Suprapubic skin (tissue), 3 donors: ENCODE measurements at regions not wholly inside any gene's neighbourhood (a gene's known extent, or its start where the extent isn't known, plus 50 kb on each side); places are given as distances from the start of the nearest gene placed in this dataset.

ENCODE experiments used
- CTCF ChIP-seq, 2 donors: fragments of 200-600 bp in 1 of 2; fragments of 450-650 bp in 1 of 2; sonication (generic) in 1 of 2; IDR thresholded peaks; one replicate each; pipeline ENCODE4 v1.5.1; 2016 to 2019; ENCODE audit warnings: antibody characterized with exemption in 2 of 2, mild to moderate bottlenecking in 1 of 2, moderate library complexity in 1 of 2
- POLR2A ChIP-seq, 2 donors: fragments of 450-650 bp; IDR thresholded peaks; one replicate each; pipeline ENCODE4 v1.6.1; 2017; ENCODE audit warnings: antibody characterized with exemption in 2 of 2, mild to moderate bottlenecking in 2 of 2, moderate library complexity in 2 of 2

GRCh38 chr16:51565184-51565583 is 414.1 kb upstream of the SALL1 start:
- TF ChIP-seq POLR2A (IDR thresholded peaks at IDR 0.05): no peak
- no peak for TF ChIP-seq CTCF (IDR thresholded peaks at IDR 0.05)
